NCI-H1105 (cell line): ENCODE measurements at regions not wholly inside any gene's neighbourhood (a gene's known extent, or its start where the extent isn't known, plus 50 kb on each side); places are given as distances from the start of the nearest gene placed in this dataset.

Source experiments
- DNase-seq: peaks from one replicate; lab custom pipeline; 2025; lab: John Stamatoyannopoulos, UW

- DNase-seq = peak; percentile 29
Observed at GRCh38 chr17:77872714-77873499, 85.6 kb upstream of the TNRC6C start.

- DNase-seq = peak; percentile 2
Observed at GRCh38 chr17:77873500-77874302, 84.8 kb upstream of the TNRC6C start.

- no peak for DNase-seq
Observed at GRCh38 chr17:77874303-77875050, 84.0 kb upstream of the TNRC6C start.

GRCh38 chr17:77875051-77875780 is 83.3 kb upstream of the TNRC6C start:
- no peak for DNase-seq

GRCh38 chr17:77875881-77876509 is 82.5 kb upstream of the TNRC6C start:
- no peak for DNase-seq

- DNase-seq = no peak
Observed at GRCh38 chr17:77877036-77877435, 81.5 kb upstream of the TNRC6C start.

- no peak for DNase-seq
Observed at GRCh38 chr17:77877646-77878355, 80.7 kb upstream of the TNRC6C start.

GRCh38 chr17:77879226-77879895 is 79.1 kb upstream of the TNRC6C start:
- no peak for DNase-seq

GRCh38 chr17:77879896-77880280 is 78.6 kb upstream of the TNRC6C start:
- no peak for DNase-seq

- DNase-seq = no peak
Observed at GRCh38 chr17:77880711-77881450, 77.6 kb upstream of the TNRC6C start.

GRCh38 chr17:77881545-77881944 is 77.0 kb upstream of the TNRC6C start:
- no peak for DNase-seq

GRCh38 chr17:77882040-77882439 is 76.5 kb upstream of the TNRC6C start:
- DNase-seq = no peak

GRCh38 chr17:77882481-77883212 is 75.9 kb upstream of the TNRC6C start:
- DNase-seq = no peak

- DNase-seq = no peak
Observed at GRCh38 chr17:77883213-77883650, 75.3 kb upstream of the TNRC6C start.

GRCh38 chr17:77884019-77884418 is 74.5 kb upstream of the TNRC6C start:
- peak; percentile 60 for DNase-seq

- peak; percentile 34 for DNase-seq
Observed at GRCh38 chr17:77884967-77885641, 73.4 kb upstream of the TNRC6C start.

GRCh38 chr17:77885678-77886386 is 72.7 kb upstream of the TNRC6C start:
- DNase-seq = no peak

- DNase-seq = no peak
Observed at GRCh38 chr17:77886387-77886728, 72.1 kb upstream of the TNRC6C start.
